ENCODE measurements at regions not wholly inside any gene's neighbourhood (a gene's known extent, or its start where the extent isn't known, plus 50 kb on each side); places are given as distances from the start of the nearest gene placed in this dataset.

DNA sequence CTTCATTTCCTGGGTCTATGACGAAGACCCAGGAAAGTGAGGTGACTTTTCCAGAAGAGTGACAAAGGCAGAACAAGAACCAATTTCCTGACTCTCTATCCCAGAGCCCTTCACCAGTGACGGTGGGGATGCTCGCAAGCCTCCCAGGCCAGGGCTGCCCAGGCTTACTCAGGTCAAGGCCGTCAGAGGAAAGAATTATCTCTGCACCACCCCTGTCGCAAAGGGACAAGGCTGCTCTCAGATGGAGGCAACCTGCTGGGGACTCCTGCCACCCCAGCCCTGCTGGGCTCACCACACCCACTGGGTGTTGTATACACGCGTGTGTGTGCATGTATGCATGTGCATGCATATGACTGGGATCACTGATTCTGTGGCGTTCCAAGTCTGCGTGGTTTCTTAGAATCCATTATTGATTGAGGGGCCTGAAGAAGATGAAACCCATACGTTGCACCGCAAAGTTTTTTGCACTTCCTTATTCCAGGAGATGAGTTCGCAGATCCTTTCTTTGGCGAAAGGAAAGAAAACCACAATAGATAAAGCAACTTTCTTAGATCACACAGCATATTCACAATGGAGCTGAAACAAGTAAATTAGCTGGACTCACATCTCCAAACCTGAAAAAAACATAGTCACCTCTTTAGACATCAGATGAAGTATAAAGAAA lies 255.8 kb downstream of the RHOU start:
- TF ChIP-seq POLR2A (IDR thresholded peaks at IDR 0.05) = no peak
- TF ChIP-seq, protein P1, sequence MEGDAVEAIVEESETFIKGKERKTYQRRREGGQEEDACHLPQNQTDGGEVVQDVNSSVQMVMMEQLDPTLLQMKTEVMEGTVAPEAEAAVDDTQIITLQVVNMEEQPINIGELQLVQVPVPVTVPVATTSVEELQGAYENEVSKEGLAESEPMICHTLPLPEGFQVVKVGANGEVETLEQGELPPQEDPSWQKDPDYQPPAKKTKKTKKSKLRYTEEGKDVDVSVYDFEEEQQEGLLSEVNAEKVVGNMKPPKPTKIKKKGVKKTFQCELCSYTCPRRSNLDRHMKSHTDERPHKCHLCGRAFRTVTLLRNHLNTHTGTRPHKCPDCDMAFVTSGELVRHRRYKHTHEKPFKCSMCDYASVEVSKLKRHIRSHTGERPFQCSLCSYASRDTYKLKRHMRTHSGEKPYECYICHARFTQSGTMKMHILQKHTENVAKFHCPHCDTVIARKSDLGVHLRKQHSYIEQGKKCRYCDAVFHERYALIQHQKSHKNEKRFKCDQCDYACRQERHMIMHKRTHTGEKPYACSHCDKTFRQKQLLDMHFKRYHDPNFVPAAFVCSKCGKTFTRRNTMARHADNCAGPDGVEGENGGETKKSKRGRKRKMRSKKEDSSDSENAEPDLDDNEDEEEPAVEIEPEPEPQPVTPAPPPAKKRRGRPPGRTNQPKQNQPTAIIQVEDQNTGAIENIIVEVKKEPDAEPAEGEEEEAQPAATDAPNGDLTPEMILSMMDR (IDR thresholded peaks at IDR 0.05) = no peak
